HG02885 (cell line): ENCODE measurements at regions not wholly inside any gene's neighbourhood (a gene's known extent, or its start where the extent isn't known, plus 50 kb on each side); places are given as distances from the start of the nearest gene placed in this dataset.
"Not testable (repeated sequence)": the region's sequence is repeated elsewhere in the genome, so short reads cannot be mapped to it uniquely, and the experiment has no call there.

Experiments
- ATAC-seq: cut with Tn5 transposase; IDR thresholded peaks from one replicate; pipeline ENCODE4 v1.9.1; 2021; ENCODE audit warnings: mild to moderate bottlenecking; ENCODE audit not compliant: unreplicated experiment, poor library complexity

GRCh38 chrX:36642052-36642451 is 366.1 kb upstream of the FAM47C start:
- ATAC-seq: no peak

GRCh38 chrX:36650622-36651021 is 357.5 kb upstream of the FAM47C start:
- ATAC-seq: no peak

- ATAC-seq: no peak
Observed at GRCh38 chrX:36683507-36683906, 324.7 kb upstream of the FAM47C start.

GRCh38 chrX:36684053-36684452 is 324.1 kb upstream of the FAM47C start:
- no peak for ATAC-seq

GRCh38 chrX:36721990-36722389 is 286.2 kb upstream of the FAM47C start:
- no peak for ATAC-seq

GRCh38 chrX:36753602-36754001 is 254.6 kb upstream of the FAM47C start:
- no peak for ATAC-seq

- ATAC-seq: no peak
Observed at GRCh38 chrX:36787752-36788151, 220.4 kb upstream of the FAM47C start.

- no peak for ATAC-seq
Observed at GRCh38 chrX:36803151-36803550, 205.0 kb upstream of the FAM47C start.

- no peak for ATAC-seq
Observed at GRCh38 chrX:36804066-36804465, 204.1 kb upstream of the FAM47C start.

GRCh38 chrX:36844857-36845256 is 163.3 kb upstream of the FAM47C start:
- ATAC-seq: no peak

GRCh38 chrX:36847496-36847895 is 160.7 kb upstream of the FAM47C start:
- no peak for ATAC-seq

- no peak for ATAC-seq
Observed at GRCh38 chrX:36849407-36849806, 158.8 kb upstream of the FAM47C start.

- no peak for ATAC-seq
Observed at GRCh38 chrX:36856849-36857248, 151.3 kb upstream of the FAM47C start.

GRCh38 chrX:36859231-36859630 is 148.9 kb upstream of the FAM47C start:
- no peak for ATAC-seq

- no peak for ATAC-seq
Observed at GRCh38 chrX:36861601-36862000, 146.6 kb upstream of the FAM47C start.

GRCh38 chrX:36867143-36867542 is 141.0 kb upstream of the FAM47C start:
- peak; percentile 70 for ATAC-seq

GRCh38 chrX:36868592-36868991 is 139.6 kb upstream of the FAM47C start:
- no peak for ATAC-seq

GRCh38 chrX:36869457-36869856 is 138.7 kb upstream of the FAM47C start:
- no peak for ATAC-seq

- ATAC-seq: no peak
Observed at GRCh38 chrX:36897690-36898089, 110.5 kb upstream of the FAM47C start.

GRCh38 chrX:36898301-36898700 is 109.9 kb upstream of the FAM47C start:
- ATAC-seq: peak; percentile 93

- ATAC-seq: not testable (repeated sequence)
Observed at GRCh38 chrX:36904561-36904960, 103.6 kb upstream of the FAM47C start.

GRCh38 chrX:36908801-36909675 is 99.1 kb upstream of the FAM47C start:
- peak; percentile 90 for ATAC-seq
